ENCODE measurements at regions not wholly inside any gene's neighbourhood (a gene's known extent, or its start where the extent isn't known, plus 50 kb on each side); places are given as distances from the start of the nearest gene placed in this dataset.

DNA sequence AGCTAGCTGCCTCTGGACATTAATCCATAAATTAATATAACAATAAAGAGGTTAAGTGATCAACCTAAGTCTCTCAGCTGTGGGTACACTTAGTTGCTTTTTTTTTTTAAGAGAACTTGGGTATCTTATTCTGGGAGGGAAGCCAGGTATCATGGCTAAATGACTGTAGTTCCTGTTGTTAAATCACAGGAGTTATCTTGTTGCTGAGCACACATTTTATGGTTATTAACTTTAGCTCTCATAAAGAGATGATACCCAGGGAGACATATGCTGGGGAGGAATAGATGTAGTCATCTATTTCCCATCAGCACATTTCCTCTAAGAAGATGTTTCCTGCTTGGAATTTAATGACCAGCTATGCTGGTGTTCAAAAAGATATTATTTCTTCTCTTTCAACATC is 227.8 kb downstream of the PTGER3 start:
- TF ChIP-seq, protein P1, sequence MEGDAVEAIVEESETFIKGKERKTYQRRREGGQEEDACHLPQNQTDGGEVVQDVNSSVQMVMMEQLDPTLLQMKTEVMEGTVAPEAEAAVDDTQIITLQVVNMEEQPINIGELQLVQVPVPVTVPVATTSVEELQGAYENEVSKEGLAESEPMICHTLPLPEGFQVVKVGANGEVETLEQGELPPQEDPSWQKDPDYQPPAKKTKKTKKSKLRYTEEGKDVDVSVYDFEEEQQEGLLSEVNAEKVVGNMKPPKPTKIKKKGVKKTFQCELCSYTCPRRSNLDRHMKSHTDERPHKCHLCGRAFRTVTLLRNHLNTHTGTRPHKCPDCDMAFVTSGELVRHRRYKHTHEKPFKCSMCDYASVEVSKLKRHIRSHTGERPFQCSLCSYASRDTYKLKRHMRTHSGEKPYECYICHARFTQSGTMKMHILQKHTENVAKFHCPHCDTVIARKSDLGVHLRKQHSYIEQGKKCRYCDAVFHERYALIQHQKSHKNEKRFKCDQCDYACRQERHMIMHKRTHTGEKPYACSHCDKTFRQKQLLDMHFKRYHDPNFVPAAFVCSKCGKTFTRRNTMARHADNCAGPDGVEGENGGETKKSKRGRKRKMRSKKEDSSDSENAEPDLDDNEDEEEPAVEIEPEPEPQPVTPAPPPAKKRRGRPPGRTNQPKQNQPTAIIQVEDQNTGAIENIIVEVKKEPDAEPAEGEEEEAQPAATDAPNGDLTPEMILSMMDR (IDR thresholded peaks at IDR 0.05) = no peak
- no peak for TF ChIP-seq POLR2A (IDR thresholded peaks at IDR 0.05)

Data from gastroesophageal sphincter (tissue), 3 donors.